Ascending aorta (tissue), 2 donors: ENCODE measurements at regions not wholly inside any gene's neighbourhood (a gene's known extent, or its start where the extent isn't known, plus 50 kb on each side); places are given as distances from the start of the nearest gene placed in this dataset.

Source experiments
- DNase-seq, 2 donors: peaks; one replicate each; pipeline ENCODE4 v3.0.0-alpha.2; 2019; ENCODE audit warnings: low spot score in 2 of 2
- H3K27ac ChIP-seq, 2 donors: fragments of 200-600 bp; sonication (generic); one replicate each; pipeline ENCODE4 v1.5.1; 2016 to 2017; ENCODE audit warnings: mild to moderate bottlenecking in 1 of 2
- H3K27me3 ChIP-seq: fragments of 200-600 bp; sonication (generic); one replicate; pipeline ENCODE4 v1.5.1; 2017
- H3K36me3 ChIP-seq, 2 donors: fragments of 200-600 bp; sonication (generic); one replicate each; pipeline ENCODE4 v1.5.1; 2016
- H3K4me1 ChIP-seq, 2 donors: fragments of 200-600 bp; sonication (generic); one replicate each; pipeline ENCODE4 v1.5.1; 2016 to 2017; ENCODE audit warnings: mild to moderate bottlenecking in 1 of 2
- H3K4me3 ChIP-seq, 2 donors: fragments of 200-600 bp; sonication (generic); one replicate each; pipeline ENCODE4 v1.5.1; 2016 to 2017; ENCODE audit warnings: mild to moderate bottlenecking in 1 of 2
- H3K9me3 ChIP-seq, 2 donors: fragments of 200-600 bp; sonication (generic); one replicate each; pipeline ENCODE4 v1.5.1; 2016
- CTCF ChIP-seq, 3 experiments: fragments of 200-600 bp in 2 of 3; fragments of 450-650 bp in 1 of 3; sonication (generic) in 2 of 3; IDR thresholded peaks; one replicate each; pipeline ENCODE4 v1.5.1; 2016 to 2019; ENCODE audit warnings: antibody characterized with exemption in 3 of 3, mild to moderate bottlenecking in 1 of 3, moderate library complexity in 1 of 3
- intact Hi-C: fragments of 100-400 bp; cut with DNase I; formaldehyde crosslinking; loops from one replicate; pipeline ENCODE4 v1.15.1; 2023

- H3K4me1 ChIP-seq = no peaks in the 10 kb centered on the region
- no peaks in the 10 kb centered on the region for H3K36me3 ChIP-seq
- no peak overlapping the region for H3K4me3 ChIP-seq
- no peaks in the 10 kb centered on the region for H3K9me3 ChIP-seq
- intact Hi-C loops = no loop called here
- DNase-seq = no peak
- no peaks in the 10 kb centered on the region for H3K27me3 ChIP-seq
- no peak for TF ChIP-seq CTCF (IDR thresholded peaks at IDR 0.05)
- H3K27ac ChIP-seq = no peak overlapping the region
Observed at GRCh38 chr16:82452004-82452756, 174.6 kb upstream of the CDH13 start.

GRCh38 chr16:82451449-82451848 is 175.3 kb upstream of the CDH13 start:
- no peak for DNase-seq

GRCh38 chr16:82440336-82440735 is 186.4 kb upstream of the CDH13 start:
- H3K36me3 ChIP-seq = no peaks in the 10 kb centered on the region
- H3K4me3 ChIP-seq = no peak overlapping the region
- no peak overlapping the region for H3K27ac ChIP-seq
- no peaks in the 10 kb centered on the region for H3K4me1 ChIP-seq
- intact Hi-C loops = no loop called here
- no peak for DNase-seq
- H3K9me3 ChIP-seq = no peaks in the 10 kb centered on the region
- no peaks in the 10 kb centered on the region for H3K27me3 ChIP-seq
- TF ChIP-seq CTCF (IDR thresholded peaks at IDR 0.05) = no peak

More at GRCh38 chr16:82451449-82451848, 175.3 kb upstream of the CDH13 start:
- Histone ChIP-seq H3K27me3 (no peaks in the 10 kb centered on the region), H3K36me3 (no peaks in the 10 kb centered on the region), H3K4me1 (no peaks in the 10 kb centered on the region), H3K27ac (no peak overlapping the region), H3K4me3 (no peak overlapping the region), H3K9me3 (no peaks in the 10 kb centered on the region)
- intact Hi-C loops = no loop called here
- no peak for TF ChIP-seq CTCF (IDR thresholded peaks at IDR 0.05)

GRCh38 chr16:82439678-82440293 is 187.0 kb upstream of the CDH13 start:
- no peak overlapping the region for H3K27ac ChIP-seq
- no peaks in the 10 kb centered on the region for H3K9me3 ChIP-seq
- TF ChIP-seq CTCF (IDR thresholded peaks at IDR 0.05) = peak in 2 of 3 experiments; percentile 9 to 12
- no peaks in the 10 kb centered on the region for H3K4me1 ChIP-seq
- no peak overlapping the region for H3K4me3 ChIP-seq
- H3K27me3 ChIP-seq = no peaks in the 10 kb centered on the region
- no peaks in the 10 kb centered on the region for H3K36me3 ChIP-seq
- no peak for DNase-seq
- intact Hi-C loops = no loop called here

GRCh38 chr16:82433042-82433441 is 193.7 kb upstream of the CDH13 start:
- no peak for DNase-seq
- H3K4me1 ChIP-seq = no peaks in the 10 kb centered on the region
- H3K27me3 ChIP-seq = no peaks in the 10 kb centered on the region
- intact Hi-C loops = no loop called here
- no peaks in the 10 kb centered on the region for H3K36me3 ChIP-seq
- H3K4me3 ChIP-seq = no peak overlapping the region
- H3K9me3 ChIP-seq = no peaks in the 10 kb centered on the region
- TF ChIP-seq CTCF (IDR thresholded peaks at IDR 0.05) = no peak
- no peak overlapping the region for H3K27ac ChIP-seq
